ENCODE measurements at regions not wholly inside any gene's neighbourhood (a gene's known extent, or its start where the extent isn't known, plus 50 kb on each side); places are given as distances from the start of the nearest gene placed in this dataset.

DNA sequence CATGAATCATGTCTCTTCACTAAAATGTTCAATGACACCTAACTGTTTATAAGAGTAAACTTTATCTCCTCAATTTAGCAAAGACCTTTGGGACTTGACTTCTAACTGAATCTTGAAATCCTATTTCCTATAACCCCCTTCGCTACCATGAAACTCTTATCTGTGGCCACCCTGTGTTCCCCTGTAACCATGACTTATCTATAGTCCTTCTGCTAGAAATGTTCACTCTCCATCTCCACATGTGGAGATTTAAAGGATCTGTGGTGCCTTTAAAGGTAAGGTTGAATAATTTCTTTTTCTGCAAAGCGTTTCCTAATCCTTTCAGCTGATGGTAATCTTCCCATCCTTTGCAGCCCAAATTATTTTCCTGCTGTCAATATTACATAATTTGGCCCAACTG, 436.3 kb upstream of the RUNX1 start:
- TF ChIP-seq, protein P1, sequence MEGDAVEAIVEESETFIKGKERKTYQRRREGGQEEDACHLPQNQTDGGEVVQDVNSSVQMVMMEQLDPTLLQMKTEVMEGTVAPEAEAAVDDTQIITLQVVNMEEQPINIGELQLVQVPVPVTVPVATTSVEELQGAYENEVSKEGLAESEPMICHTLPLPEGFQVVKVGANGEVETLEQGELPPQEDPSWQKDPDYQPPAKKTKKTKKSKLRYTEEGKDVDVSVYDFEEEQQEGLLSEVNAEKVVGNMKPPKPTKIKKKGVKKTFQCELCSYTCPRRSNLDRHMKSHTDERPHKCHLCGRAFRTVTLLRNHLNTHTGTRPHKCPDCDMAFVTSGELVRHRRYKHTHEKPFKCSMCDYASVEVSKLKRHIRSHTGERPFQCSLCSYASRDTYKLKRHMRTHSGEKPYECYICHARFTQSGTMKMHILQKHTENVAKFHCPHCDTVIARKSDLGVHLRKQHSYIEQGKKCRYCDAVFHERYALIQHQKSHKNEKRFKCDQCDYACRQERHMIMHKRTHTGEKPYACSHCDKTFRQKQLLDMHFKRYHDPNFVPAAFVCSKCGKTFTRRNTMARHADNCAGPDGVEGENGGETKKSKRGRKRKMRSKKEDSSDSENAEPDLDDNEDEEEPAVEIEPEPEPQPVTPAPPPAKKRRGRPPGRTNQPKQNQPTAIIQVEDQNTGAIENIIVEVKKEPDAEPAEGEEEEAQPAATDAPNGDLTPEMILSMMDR (IDR thresholded peaks at IDR 0.05; ENCODE audit: low read depth, low read length, missing control alignments), result no peak
- no peak overlapping the region for H3K4me3 ChIP-seq (ENCODE audit: low read depth, low read length)
- in situ Hi-C loops (cut with HindIII; ENCODE audit: low sequenced_read_pairs), result no loop called here
- DNase-seq (ENCODE audit: low read depth), result no peak

DNA sequence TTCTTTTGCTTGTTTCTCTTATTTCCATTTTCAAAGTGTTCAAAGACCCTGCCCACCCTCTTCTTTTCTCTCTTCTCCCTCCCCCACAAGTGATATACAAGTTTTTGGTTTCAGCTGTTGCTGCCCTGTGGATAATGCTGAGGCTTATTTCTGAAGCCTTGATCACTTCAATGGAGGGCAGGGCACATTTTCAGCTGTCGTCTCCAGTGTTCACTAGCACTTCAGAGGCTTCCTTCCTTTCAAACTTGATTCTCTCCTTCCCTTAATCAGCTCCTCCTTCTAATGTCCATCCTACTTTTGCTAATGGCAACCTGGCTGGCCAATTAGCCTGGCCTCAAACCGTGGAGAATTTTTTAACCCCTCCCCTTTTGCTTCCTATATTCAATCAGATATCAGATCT, 435.7 kb upstream of the RUNX1 start:
- TF ChIP-seq, protein P1 (IDR thresholded peaks at IDR 0.05; ENCODE audit: low read depth, low read length, missing control alignments), result no peak
- no peak for DNase-seq (ENCODE audit: low read depth)
- in situ Hi-C loops (cut with HindIII; ENCODE audit: low sequenced_read_pairs), result no loop called here
- no peak overlapping the region for H3K4me3 ChIP-seq (ENCODE audit: low read depth, low read length)

DNA sequence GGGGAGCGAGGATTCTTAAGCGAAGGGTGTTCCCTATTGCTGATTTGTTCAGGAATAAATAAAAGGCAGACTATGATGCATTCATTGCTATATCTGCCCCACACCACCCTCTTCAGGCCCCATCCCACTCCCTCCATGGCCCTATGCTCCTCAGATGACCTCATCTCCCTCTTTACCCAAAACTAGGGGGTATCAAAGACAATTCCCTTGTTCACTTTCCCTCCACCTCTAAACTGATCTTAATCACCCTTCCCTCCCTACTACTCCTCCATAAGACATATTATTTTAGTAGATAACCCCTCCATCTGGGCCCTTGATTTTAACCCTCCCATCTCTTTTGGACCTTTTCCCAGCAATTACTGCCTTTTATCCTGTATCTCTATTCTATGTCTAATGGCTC, 434.9 kb upstream of the RUNX1 start:
- in situ Hi-C loops (cut with HindIII; ENCODE audit: low sequenced_read_pairs), result no loop called here
- DNase-seq (ENCODE audit: low read depth), result no peak
- TF ChIP-seq, protein P1 (IDR thresholded peaks at IDR 0.05; ENCODE audit: low read depth, low read length, missing control alignments), result no peak
- no peak overlapping the region for H3K4me3 ChIP-seq (ENCODE audit: low read depth, low read length)

DNA sequence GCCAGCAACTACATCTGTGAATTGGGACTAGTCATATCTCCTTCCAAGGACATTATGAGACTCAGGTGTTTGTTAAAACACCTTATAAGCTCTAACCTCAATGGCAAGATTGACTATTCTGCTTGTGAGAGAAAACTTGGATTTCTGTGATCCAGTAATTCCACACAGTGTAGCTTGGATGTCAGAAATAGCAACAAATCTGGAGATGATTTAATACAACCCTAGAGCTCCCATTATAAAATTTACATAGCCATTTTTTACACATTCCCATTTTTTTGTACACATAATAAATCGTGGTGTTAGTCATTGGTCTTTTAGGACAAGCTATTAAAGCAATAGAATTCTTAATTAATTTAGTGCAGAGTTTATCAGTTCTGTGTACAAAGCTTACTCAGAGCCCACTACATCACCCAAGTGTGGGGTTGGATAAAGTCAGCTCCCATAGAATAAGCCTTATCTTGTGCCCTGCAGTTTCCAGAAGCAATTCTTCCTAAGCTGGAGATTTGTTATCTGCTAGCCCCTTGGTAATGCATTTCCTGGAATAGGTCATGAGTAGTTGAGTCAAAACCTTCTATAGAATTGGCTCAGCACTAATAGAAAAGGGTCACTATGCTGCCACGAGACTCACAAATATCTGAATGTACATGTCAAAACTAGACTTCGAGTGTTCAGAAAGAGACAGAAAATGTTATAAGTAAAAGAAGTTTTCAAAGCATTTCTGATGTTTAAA, 434.0 kb upstream of the RUNX1 start:
- no peak for DNase-seq (ENCODE audit: low read depth)
- TF ChIP-seq, protein P1 (IDR thresholded peaks at IDR 0.05; ENCODE audit: low read depth, low read length, missing control alignments), result no peak
- in situ Hi-C loops (cut with HindIII; ENCODE audit: low sequenced_read_pairs), result no loop called here
- no peak overlapping the region for H3K4me3 ChIP-seq (ENCODE audit: low read depth, low read length)

DNA sequence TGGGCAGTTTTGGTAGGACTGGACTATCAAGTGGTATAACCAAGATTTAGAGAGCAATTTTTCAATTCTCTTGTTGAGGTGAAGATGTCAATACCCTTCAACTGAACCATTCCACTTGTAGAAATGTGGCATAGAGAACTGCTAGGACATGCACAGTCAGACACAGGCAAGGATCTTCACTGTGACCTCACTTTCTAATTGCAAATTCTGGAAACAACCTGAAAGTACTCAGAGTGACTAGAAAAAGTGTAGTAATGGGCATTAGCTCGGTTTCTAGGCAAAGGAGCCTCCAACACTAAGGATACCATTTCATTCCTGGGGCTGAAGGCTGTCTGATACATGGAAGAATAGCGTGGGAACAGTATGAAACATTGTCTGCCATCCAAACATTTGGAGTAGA, 433.0 kb upstream of the RUNX1 start:
- TF ChIP-seq, protein P1 (IDR thresholded peaks at IDR 0.05; ENCODE audit: low read depth, low read length, missing control alignments), result no peak
- in situ Hi-C loops (cut with HindIII; ENCODE audit: low sequenced_read_pairs), result no loop called here
- no peak overlapping the region for H3K4me3 ChIP-seq (ENCODE audit: low read depth, low read length)
- no peak for DNase-seq (ENCODE audit: low read depth)

DNA sequence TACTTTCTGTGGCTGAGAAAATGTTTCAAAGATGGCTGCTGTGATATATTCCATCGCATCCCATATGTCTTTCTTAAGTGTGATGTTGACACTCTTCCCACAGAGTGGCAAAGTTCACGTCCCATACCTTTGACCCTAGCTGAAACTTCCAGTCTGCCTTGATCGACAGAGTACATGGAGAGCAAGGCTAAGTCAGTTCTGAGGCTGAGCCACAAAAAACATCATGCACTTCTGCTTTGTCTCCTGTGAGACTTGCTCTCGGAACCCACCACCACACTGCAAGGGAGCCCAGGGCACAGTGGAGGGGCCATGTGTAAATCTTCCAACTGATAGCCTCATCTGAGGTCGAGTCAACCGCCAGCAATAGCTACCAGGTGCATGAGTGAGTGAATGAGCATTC, 431.9 kb upstream of the RUNX1 start:
- in situ Hi-C loops (cut with HindIII; ENCODE audit: low sequenced_read_pairs), result no loop called here
- DNase-seq (ENCODE audit: low read depth), result no peak
- TF ChIP-seq, protein P1 (IDR thresholded peaks at IDR 0.05; ENCODE audit: low read depth, low read length, missing control alignments), result no peak

More for the DNA sequence above, 431.9 kb upstream of the RUNX1 start:
- H3K4me3 ChIP-seq (ENCODE audit: low read depth, low read length), result no peak overlapping the region
